ENCODE measurements at regions not wholly inside any gene's neighbourhood (a gene's known extent, or its start where the extent isn't known, plus 50 kb on each side); places are given as distances from the start of the nearest gene placed in this dataset.

GRCh38 chr3:94394885-94395284, 332.0 kb downstream of the NSUN3 start:
- FAIRE-seq: no peak
- Histone ChIP-seq H3K9ac (ENCODE audit: insufficient read depth in 1 of 2, low read depth in 2 of 2, low read length in 2 of 2) (no peak overlapping the region), H3K36me3 (ENCODE audit: control insufficient read depth, insufficient read depth, low read length) (no peaks in the 10 kb centered on the region), H3K4me3 (no peak overlapping the region), H2AFZ (ENCODE audit: low read depth, low read length) (no peak overlapping the region), H3K79me2 (ENCODE audit: control insufficient read depth, insufficient read depth, low read length) (no peaks in the 10 kb centered on the region), H3K9me1 (ENCODE audit: control insufficient read depth, insufficient read depth, low read length) (no peaks in the 10 kb centered on the region), H3K27me3 (ENCODE audit: control insufficient read depth in 2 of 2, insufficient read depth in 2 of 2, low read length in 2 of 2) (no peaks in the 10 kb centered on the region), H3K27ac (ENCODE audit: extremely low read depth, low read depth, low read length) (no peak overlapping the region), H3K4me2 (ENCODE audit: insufficient read depth, low read length) (no peak overlapping the region), H3K4me1 (replicated peaks in 1 of 2; ENCODE audit: control insufficient read depth in 2 of 2, insufficient read depth in 2 of 2, low read length in 2 of 2) (no peaks in the 10 kb centered on the region), H3K9me3 (replicated peaks; ENCODE audit: control insufficient read depth, insufficient read depth, low read depth, low read length) (no peaks in the 10 kb centered on the region), H4K20me1 (replicated peaks; ENCODE audit: control insufficient read depth, insufficient read depth, low read length) (no peaks in the 10 kb centered on the region)
- POLR2A ChIA-PET: no interaction called here
- no peak for ATAC-seq
- no peak for TF ChIP-seq ZNF740 (CRISPR knock-in tag; IDR thresholded peaks at IDR 0.05)
- no peak for TF ChIP-seq ZNF740 (tag; IDR thresholded peaks at IDR 0.05)
- TF ChIP-seq NRF1 (conservative IDR thresholded peaks at IDR 0.05 in 1 of 2, IDR thresholded peaks at IDR 0.05 in 1 of 2): no peak
- TF ChIP-seq ZFP91 (CRISPR knock-in tag; IDR thresholded peaks at IDR 0.05): no peak
- no peak for TF ChIP-seq CLOCK (CRISPR knock-in tag; IDR thresholded peaks at IDR 0.05; ENCODE audit: borderline replicate concordance)
- no peak for TF ChIP-seq USF1 (CRISPR knock-in tag; IDR thresholded peaks at IDR 0.05)
- TF ChIP-seq KLF6 (CRISPR knock-in tag; IDR thresholded peaks at IDR 0.05; ENCODE audit: borderline replicate concordance): no peak
- no peak for TF ChIP-seq ZSCAN29 (IDR thresholded peaks at IDR 0.05)
- no peak for TF ChIP-seq MEIS2 (IDR thresholded peaks at IDR 0.05; ENCODE audit: partially characterized antibody)
- TF ChIP-seq CREB3L1 (IDR thresholded peaks at IDR 0.05; ENCODE audit: borderline replicate concordance, low read depth): no peak
- no peak for TF ChIP-seq FOSL1 (tag; conservative IDR thresholded peaks at IDR 0.05)
- TF ChIP-seq ZNF212 (CRISPR knock-in tag; IDR thresholded peaks at IDR 0.05): no peak
- no peak for DNase-seq (ENCODE audit: extremely low read depth in 1 of 4, low spot score in 3 of 4)
- 0% methylated on average over 5 of the region's 5 CpGs for whole genome bisulfite sequencing (ENCODE audit: insufficient coverage, low coverage, missing lambda C conversion rate)
- intact Hi-C loops (cut with micrococcal nuclease) (no loop called here), in situ Hi-C loops (cut with MboI) (no loop called here)
- CTCF ChIA-PET (ENCODE audit: low intra/inter-chr PET ratio): no interaction called here
- BruUV-seq (replicated peaks): no TSS peak

Data from K562 (cell line).